GM12873 (cell line): ENCODE measurements at regions not wholly inside any gene's neighbourhood (a gene's known extent, or its start where the extent isn't known, plus 50 kb on each side); places are given as distances from the start of the nearest gene placed in this dataset.

Experiments
- CTCF ChIP-seq: IDR thresholded peaks from 2 replicates; pipeline ENCODE4 v1.5.1; 2012; ENCODE audit warnings: low read depth, mild to moderate bottlenecking, moderate library complexity, low read length, control low read depth; ENCODE audit not compliant: insufficient read depth; ENCODE audit errors: missing control alignments

GRCh38 chr3:115502128-115502527 is 121.2 kb upstream of the GAP43 start:
- no peak for TF ChIP-seq CTCF

GRCh38 chr3:115503394-115503793 is 119.9 kb upstream of the GAP43 start:
- TF ChIP-seq CTCF, result no peak

DNA sequence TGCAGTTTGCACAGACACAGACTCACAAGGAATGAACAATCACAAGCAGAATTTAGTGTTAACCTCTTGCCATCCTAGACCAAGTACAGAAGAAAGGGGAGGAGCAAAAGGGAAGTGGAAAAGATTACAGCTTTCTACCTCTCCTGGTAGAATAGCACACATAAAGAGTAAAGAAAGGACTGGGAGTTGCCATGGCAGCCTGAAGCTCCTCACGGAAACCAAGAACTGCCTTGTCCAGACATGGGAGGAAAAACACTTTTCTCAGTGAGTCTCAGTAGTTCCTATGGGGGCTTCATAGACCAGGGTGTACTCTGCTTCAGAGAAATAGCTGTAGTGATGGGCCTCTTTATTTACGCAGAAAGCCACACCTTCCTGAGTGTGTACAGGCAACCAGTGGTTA is 114.7 kb upstream of the GAP43 start:
- no peak for TF ChIP-seq CTCF

DNA sequence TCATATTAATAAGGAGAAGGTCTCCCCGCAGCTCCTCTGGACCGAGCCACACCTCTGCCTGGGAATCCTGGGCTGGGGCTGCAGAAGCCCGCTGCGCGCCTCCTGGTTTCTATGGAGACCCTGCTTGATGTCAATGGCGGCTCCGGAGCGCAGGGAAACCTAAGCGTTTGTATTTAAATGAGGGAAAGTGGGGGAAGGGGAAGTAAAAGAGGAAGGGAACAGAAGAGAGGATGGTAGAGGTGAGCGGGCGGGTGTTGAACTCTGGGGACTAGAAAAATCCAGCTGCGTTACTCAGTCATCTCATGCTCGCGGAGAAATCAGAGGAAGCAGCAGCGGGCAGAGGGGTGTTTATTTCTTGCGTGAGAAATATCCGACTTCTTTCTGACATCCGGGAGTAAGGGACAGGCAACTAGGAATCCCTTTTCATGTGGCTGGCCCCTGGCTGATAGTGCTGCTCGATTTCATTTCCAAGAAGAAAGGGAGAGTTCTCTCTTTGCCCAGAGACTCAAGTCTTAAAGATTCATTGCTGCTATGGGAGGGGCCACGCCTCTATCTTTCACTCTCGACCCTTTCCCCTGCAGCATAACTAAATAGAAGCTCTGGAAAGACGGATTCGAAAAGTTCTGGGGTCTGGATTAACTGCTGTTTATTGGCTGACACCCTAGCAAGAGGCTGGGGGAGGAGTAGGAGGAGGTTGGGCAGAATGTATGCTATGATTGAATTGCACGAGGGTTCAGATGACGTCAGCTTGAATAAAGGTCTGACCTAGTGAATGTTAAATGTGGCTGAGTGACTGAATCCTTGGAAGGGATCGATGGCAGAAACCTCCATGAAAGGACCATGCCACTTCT is 110.5 kb upstream of the GAP43 start:
- no peak for TF ChIP-seq CTCF

DNA sequence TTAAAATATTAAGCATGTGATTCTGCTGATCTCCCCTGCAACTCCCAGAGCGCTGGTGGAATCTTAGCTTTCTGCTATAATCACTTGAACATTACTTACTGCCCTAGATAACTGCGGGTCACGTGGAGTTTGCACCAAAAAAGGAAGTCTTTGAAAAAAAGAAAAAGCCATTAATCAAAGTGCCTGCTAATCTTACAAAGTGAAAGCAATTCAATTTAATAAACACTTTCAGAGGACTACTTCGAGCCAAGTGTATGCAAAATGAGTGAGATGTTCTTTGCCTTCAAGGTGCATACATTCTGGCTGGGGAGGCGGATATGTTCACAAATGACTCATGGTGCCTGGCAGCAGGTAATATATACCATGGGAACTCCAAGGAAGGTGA is 109.9 kb upstream of the GAP43 start:
- TF ChIP-seq CTCF, result no peak

- TF ChIP-seq CTCF, result no peak
These were observed 105.8 kb upstream of the GAP43 start for GRCh38 chr3:115517457-115518050.

GRCh38 chr3:115518100-115518852 is 105.0 kb upstream of the GAP43 start:
- TF ChIP-seq CTCF, result no peak
